ENCODE measurements at regions not wholly inside any gene's neighbourhood (a gene's known extent, or its start where the extent isn't known, plus 50 kb on each side); places are given as distances from the start of the nearest gene placed in this dataset.
"Not testable (repeated sequence)": the region's sequence is repeated elsewhere in the genome, so short reads cannot be mapped to it uniquely, and the experiment has no call there.

DNA sequence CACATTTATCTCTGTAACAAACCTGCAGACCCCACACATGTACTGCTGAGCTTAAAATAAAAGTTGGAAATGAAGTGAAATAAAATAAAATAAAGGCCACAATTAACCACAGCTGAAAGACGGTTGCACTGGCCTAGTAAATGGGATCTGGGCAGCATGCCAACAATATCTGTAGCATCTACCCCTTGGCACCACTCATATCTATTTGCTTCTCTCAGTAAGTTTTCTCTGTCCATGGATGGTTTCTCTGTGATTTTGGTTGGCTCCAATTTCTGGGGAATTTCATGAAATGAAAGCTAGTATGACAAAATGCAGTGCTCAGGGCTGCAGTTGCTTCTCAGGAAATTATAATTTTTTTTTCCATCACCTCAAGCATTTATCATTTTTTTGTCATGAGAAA is 172.0 kb upstream of the IL15 start:
- DNase-seq: no peak

DNA sequence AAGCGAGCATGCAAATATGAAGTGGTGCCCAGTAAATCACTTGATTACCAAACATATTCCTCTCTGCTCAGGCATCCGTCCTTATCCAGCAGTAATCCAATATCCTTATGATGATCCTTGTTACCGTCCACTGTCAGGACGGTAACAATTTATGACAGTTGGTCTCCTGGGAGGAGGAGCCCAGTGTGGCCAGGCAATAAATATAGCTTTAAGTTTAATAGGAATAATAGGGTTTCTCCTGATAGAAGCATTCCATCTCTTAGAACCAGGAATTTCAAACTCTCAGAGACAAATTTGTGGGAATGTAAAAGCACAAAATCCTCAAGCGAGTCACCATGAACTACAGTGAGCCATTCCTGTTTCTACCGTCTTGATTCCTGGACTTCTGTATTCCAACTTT is 171.2 kb upstream of the IL15 start:
- no peak for DNase-seq

DNA sequence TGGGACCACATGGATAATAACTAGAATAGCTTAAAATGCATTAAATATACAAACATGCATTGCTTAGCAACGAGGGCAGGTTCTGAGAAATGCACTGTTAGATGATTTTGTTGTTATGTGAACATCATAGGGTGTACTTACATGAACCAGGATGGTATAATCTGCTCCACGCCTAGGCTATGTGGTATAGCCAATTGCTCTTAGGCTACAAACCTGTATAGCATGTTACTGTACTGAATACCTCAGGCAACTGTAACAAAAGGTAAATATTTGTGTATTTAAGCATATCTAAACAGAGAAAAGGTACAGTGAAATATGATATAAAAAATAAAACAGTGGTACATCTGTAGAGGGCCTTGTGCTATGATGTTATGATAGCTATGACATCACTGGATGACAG is 169.2 kb upstream of the IL15 start:
- no peak for DNase-seq

DNA sequence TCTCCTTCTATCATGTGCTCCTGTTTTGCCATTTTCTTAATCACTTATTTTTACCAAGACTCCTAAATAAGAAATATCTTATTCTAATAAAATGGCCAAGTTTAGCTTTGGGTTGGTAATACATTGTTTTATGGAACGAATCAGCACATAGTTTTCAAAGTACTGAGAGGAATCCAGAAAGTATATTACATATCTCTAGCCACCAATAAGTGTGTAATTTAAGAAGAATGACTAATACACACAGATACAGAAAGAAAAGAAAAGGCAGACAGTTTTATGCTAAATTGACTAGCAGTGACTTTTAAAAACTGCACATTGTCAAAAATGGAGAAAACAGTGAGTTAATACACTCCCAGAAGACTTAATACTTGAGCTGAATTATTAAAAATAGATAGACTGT is 167.0 kb upstream of the IL15 start:
- no peak for DNase-seq

DNA sequence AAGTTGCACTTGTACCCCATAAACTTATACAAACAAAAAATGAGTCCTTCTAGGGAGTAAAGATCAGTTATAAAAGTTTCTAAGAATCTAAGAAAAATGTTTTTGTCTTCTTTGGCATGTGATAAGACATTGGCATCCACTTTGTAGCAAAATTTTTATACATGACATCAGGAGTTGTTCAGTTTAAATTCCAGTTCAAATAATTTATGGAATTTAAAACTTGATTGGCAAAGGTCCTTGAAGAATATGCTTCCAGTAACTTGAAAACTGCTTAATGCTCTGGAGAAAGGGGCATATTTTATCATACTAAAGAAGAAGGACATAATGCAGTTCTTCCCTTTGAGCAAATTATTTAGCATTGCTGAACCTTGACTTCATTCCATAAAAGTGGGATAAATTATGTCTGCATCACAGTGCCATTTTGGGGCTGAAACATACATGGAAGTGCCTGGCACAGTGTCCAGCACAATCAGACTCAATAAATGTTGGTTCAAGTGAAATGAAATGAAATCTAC is 163.3 kb upstream of the IL15 start:
- no peak for DNase-seq

DNA sequence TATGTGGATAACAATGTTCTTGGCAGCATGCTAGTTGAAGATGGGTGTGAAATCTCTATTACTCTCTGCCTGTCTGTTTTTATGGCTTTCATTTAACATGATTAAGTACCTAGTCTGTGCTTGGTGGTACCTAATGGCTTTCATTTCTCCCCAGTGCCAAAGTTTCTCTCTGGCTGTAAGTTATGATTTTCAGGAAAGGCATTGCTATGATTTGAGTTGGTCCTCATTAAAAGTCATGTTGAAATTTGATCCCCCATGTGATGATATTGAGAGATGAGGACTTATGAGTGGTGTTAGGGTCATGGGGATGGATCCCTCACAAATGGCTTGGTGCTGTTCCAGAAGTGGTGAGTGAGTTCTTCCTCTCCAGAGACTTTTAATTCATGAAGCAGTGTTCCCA is 162.4 kb upstream of the IL15 start:
- DNase-seq: no peak

DNA sequence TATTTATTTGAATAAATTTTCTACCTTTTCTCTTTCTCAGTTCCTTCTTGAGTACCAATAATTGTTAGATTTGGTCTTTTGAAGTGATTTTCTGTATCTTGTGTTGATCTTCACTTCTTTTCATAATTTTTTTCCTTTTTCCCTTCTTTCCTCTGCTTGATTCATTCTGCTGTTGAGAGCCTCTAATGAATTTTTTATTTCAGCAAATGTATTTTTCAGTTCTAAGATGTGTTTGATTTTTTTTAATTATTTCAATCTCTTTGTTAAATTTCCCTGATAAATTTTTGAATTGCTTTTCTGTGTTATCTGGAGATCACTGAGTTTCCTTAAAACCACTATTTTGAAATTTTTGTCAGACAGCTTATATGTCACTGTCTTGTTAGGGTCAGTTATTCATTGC is 155.4 kb upstream of the IL15 start:
- no peak for DNase-seq

DNA sequence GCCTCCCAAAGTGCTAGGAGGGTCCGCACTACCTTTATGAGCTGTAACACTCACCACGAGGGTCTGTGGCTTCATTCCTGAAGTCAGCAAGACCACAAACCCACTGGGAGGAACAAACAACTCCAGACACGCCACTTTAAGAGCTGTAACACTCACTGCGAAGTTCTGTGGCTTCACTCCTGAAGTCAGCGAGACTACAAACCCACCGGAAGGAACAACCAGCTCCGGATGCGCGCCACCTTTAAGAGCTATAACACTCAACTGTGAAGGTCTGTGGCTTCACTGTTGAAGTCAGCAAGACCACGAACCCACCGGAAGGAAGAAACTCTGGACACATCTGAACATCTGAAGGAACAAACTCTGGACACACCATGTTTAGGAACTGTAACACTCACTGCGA is 152.1 kb upstream of the IL15 start:
- DNase-seq: not testable (repeated sequence)

DNA sequence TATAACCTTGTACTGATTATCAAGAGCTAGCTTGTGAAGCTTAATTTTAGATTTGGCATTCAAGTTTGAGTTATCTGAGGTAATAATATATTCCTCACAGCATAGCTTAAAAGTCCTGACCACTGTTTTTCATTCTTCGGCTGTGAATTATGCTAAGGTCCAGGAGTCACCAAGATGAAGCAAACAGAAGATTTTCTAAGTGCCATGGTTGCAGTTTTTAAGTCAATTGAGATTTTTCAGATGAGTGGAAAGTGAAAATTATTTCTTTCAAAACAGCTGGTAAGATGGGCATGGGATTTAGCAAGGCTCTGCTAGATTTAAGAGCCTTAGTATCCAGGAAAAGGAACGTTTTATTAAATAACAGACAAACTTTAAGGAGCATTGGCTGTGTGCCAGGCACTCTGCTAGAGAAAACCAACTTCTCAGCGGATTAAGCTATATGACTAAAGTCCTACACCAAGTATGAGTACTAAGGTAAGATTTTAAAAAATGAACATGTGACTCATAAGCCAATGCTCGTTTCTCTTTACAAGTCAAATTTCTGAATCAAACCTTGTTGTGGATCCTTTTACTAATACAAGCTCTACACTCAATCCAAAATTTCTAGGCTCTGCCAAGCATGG is 149.9 kb upstream of the IL15 start:
- DNase-seq: no peak

DNA sequence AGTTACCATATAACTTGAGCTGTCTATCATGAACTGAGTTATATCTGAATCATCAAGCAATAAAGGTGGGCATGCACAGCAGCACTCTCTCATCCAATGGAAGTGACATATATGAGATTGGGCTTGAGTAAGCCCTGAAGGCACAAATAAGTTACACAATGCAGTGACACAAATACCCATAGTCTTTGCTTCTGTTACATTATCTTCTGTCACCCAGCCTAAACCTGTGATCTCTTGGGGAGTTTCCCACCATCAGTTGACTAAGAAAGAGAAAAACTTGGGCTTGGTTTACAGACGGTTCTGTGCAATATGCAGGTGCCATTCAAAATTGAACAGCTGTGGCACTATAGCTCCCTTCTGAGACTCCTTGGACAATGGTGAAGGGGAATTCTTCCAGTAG is 138.8 kb upstream of the IL15 start:
- DNase-seq: no peak

DNA sequence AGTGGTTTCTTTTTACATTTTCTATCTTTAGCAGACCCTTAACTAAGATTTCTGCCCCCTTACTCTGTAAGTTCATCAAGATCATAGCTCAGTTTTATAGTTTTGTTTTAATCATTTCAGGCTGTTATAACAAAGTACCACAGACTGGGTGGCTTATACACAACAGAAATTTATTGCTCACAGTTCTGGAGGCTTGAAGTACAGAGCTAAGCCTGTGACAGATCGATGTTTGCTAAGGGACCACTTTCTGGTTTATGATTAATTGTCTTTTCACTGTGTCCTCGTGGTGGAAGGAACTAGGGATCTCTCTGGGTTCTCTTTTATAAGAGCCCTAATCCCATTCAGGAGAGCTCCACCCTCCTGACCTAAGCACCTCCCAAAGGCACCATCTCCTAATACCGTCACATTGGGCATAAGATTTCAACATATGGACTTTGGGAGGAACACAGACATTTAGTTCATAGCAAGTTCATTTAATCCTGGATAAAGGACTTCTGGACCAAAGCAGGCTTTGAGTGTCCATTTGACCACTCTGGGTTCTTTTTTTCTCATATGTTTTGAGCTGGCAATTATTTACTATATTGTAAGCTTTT is 137.0 kb upstream of the IL15 start:
- DNase-seq: no peak

DNA sequence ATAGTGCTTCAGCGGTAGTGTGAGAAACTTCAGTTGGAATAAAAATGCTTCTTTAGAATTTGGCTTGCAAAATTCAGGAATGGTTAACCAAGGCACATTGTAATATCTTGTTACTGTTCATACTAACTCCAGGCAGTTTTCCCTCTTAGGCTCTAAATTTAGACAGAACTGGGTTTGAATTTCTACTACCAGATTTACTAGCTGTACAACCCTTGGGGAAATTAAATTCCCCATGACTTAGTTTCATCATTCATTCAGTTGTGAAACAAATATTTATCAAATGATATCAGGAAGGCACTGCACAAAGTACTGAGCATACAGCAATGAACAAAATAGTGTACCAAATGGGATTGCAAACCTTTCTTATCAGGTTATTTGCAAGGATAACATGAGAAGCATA is 135.0 kb upstream of the IL15 start:
- no peak for DNase-seq

DNA sequence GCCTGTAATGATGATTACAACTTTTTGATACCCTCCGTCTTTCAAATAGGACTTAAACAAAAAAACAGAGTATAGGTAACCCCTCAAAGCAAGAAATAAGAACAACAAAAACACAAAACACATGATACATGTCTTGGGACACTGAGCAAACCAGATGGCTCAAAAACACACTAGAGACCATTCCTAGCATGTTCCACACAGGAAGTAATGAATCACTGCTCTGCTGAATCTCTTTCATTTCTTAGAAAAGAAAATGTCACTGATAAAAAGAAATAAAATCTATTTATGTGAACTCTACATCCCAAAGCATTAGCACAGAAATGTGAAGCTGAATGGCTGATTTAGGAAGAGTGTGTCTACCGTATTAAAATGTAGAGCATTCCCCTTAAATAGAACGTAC is 134.5 kb upstream of the IL15 start:
- no peak for DNase-seq

DNA sequence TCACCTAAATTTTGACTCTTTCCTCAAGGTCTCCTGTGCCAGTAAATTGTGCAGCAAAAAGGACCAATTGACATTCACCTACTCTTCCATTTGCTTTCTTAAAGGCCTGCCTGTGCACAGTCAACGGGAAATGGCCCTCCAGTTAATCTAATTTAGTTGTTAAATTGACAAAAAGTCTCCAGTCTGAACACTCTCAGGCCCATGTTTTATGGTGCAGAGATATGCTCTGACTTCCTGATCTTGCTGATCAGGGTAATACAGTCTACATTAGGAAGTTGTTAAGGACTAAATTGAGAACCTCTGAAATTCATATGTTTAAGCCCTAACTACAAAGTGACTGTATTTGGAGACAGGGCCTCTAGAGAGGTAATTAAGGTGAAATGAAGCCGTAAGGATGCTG is 133.6 kb upstream of the IL15 start:
- DNase-seq: no peak

DNA sequence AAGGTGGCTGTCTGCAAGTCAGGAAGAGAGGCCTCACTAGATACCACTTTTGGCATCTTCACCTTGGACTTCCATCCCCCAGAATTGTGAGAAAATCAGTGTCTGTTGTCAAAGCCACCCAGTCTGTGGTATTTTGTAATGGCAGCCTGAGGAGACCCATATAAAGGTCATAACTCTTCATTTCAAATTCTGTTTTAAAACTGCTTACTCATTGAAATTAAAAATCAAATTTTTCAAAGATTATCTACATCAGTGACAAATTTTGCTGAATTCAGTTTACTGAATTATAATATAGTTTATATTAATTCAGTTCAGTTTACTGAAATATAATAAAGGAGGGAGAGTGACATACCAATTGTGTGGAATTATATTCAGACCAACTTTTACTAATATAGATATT is 133.1 kb upstream of the IL15 start:
- DNase-seq: no peak

DNA sequence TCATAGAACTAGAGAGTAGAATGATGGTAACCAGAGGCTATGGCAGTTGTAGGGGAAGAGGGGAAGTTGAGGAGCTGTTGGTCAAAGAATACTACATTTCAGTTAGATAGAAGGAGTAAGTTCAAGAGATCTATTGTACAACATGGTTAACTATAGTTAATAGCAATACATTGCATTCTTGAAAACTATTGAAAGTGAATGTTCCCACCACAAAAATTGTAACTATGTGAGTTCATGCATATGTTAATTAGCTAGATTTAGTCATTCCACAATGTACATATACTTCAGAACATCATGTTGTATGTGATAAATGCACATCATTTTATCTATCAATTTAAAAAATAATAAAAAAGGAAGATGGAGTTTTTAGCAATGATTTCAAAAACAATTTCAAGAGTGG is 125.3 kb upstream of the IL15 start:
- no peak for DNase-seq

DNA sequence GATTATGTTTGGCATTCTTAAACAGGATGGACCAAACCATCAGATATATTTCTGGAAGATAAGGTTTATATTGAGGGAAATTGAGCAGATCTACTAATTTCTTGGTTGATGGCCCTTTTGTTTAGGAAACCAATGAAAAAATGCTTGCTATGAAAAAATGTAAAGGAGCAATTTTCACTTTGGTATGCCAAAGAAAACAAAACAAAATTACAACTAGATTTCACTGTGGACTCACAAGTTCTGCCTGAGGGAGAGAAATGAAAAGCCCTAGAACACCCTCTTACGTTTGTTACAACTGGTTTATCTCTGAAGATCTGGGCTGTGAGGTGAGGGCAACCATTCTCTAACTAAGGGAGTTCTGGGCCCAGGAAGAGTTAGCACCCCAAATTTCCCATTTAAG is 122.5 kb upstream of the IL15 start:
- DNase-seq: no peak

DNA sequence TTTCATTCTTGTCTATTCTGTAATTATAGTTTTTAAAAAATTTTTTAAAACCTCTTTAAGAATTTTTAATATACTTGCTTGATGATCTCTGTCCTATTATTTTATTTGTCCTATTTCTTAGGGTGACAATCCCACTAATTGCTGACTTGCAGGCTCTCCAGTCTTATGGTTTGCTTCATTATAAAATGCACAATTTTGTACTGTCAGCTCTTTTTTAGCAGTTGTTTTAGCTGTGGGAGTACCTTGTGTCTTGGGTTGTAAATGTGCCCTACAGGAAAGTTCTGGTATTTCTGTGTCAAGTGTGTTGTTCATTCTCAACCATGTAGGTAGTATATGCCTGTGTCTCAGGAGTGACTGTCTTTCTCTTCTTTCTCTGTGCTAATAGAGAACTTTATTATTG is 118.2 kb upstream of the IL15 start:
- no peak for DNase-seq

DNA sequence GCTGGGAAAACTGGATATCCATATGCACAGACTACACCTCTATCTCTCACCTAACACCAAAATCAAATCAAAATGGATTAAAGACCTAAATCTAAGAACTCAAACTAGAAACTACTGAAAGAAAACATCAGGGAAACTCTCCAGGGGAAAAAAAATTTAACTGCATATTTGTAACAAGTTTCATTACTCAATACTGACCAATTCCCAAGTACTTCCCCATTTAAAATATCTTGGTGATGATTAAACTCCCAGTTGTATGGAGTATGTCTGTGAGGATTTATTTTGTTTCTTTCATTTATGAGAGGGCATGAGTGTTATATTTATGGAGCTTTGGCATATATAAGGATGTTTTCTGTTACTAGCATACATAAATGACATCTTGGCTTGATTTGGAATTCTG is 112.3 kb upstream of the IL15 start:
- no peak for DNase-seq

DNA sequence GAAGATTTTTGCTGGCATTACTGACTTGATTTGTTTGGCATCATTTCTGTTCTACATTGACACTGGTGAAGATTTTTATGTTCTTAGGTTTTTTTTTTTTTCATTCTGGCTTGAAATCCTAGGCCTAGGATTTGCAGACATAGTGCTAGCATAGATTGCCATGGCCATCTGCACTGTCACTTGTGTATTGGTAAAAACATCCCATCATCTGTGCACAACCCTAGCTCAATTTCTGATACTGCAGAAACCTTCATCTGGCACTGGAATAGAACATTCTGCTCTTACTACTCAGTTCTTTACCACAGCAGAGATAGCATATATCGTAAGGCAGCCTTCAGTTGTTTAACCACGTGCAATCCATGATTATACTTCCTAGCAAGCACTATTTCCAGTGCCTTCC is 111.5 kb upstream of the IL15 start:
- no peak for DNase-seq

DNA sequence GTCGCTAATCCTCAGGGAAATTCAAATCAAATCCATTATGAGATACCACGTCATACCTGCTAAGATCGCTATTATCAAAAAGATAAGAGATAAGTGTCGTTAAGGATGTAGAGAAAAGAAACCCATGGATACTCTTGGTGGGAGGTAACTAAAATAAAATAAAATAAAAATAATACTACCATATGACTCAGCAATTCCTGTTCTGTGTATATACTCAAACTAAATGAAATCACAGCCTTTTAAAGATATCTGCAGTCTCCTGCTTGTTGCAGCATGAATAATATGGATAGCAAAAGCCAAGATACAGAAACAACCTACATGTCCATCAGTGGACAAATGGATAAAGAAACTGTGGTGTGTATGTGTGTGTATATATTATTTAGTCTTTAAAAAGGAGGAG is 105.8 kb upstream of the IL15 start:
- DNase-seq: no peak

DNA sequence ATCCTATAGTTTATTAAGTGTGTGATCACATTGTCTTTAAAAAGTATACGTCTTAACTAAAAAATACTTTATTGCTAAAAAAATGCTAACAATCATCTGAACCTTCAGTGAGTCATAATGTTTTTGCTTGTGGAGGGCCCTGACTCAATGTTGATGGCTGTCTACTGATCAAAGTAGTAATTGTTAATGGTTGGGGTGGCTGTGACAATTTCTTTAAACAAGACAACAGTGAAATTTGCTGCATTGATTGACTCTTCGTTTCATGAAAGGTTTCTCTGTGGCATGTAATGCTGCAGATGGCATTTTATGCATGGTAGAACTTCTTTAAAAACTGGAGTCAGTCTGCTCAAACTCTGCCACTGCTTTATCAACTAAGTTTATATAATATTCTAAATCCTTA is 101.4 kb upstream of the IL15 start:
- no peak for DNase-seq

DNA sequence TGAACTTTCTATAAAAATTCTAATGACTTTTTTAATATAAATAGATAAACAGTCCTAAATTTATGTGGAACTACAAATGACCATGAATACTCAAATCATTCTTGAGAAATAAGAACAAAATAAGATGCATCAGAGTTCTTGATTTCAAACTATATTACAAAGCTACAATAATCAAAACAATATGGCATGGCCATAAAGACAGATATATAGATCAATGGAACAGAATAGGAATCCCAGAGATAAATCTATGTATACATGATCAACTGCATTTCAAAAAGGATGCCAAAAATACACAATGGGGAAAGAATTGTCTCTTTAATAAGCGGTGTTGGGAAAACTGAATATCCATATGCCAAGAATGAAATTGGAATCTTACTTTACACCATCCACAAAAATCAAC is 98.4 kb upstream of the IL15 start:
- no peak for DNase-seq

DNA sequence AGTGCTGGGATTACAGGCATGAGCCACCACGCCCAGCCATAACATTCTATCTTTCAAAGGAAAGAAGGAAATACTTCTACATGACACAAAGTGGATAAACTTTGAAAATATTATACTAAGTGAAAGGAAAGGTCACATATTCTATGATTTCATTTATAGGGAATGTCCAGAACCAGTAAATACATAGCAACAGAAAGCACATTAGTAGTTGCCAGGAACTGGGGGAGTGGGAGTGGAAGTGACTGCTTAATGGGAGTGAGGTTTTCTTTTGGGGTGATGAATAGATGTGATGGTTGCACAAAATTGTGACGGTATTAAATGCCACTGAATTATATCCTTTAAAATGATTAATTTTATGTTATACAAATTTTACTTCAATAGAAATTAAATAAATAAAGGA is 95.7 kb upstream of the IL15 start:
- DNase-seq: no peak

DNA sequence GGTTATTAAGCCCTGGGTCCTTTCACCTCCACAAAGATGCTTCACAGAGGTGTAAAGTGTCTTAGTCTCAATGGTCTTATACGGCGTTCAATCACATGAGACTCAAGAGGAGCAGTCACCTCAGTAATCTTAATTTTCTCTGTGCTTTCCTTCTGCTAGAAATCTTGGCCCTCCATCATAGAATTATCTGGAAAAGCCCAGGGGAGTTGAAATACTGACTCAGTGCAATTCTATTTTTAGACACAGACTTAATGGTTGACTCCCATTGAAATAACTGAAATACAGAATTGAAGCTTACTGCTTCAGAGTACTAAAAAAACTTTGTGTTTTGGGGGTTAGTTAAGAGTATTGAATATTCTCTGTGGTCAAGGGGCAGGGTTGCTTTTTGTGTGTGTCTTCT is 94.5 kb upstream of the IL15 start:
- DNase-seq: no peak
